Hepatocyte (in vitro differentiated cells): ENCODE measurements at regions not wholly inside any gene's neighbourhood (a gene's known extent, or its start where the extent isn't known, plus 50 kb on each side); places are given as distances from the start of the nearest gene placed in this dataset.

Experiments used
- DNase-seq: peaks from one replicate; pipeline ENCODE4 v3.0.0-alpha.2; 2016; ENCODE audit warnings: low spot score
- H2AFZ ChIP-seq: fragments of 200-600 bp; sonication (generic); 2 replicates; pipeline ENCODE4 v1.6.0; 2016; ENCODE audit warnings: antibody characterized with exemption, mild to moderate bottlenecking
- H3K27ac ChIP-seq: fragments of 200-600 bp; sonication (generic); 2 replicates; pipeline ENCODE4 v1.5.1; 2016; ENCODE audit warnings: mild to moderate bottlenecking
- H3K27me3 ChIP-seq: fragments of 200-600 bp; sonication (generic); 2 replicates; pipeline ENCODE4 v1.6.1; 2016
- H3K36me3 ChIP-seq: fragments of 200-600 bp; sonication (generic); replicated peaks from 2 replicates; pipeline ENCODE4 v1.5.1; 2016; ENCODE audit warnings: low read depth; ENCODE audit not compliant: insufficient read depth
- H3K4me1 ChIP-seq: fragments of 200-600 bp; sonication (generic); 2 replicates; pipeline ENCODE4 v1.5.1; 2016; ENCODE audit warnings: mild to moderate bottlenecking, moderate library complexity; ENCODE audit not compliant: insufficient read depth
- H3K4me2 ChIP-seq: fragments of 200-600 bp; sonication (generic); 2 replicates; pipeline ENCODE4 v1.6.0; 2016
- H3K4me3 ChIP-seq: fragments of 200-600 bp; sonication (generic); 2 replicates; pipeline ENCODE4 v1.5.1; 2016; ENCODE audit warnings: mild to moderate bottlenecking
- H3K79me2 ChIP-seq: fragments of 200-600 bp; sonication (generic); 2 replicates; pipeline ENCODE4 v1.6.0; 2017; ENCODE audit warnings: mild to moderate bottlenecking
- H3K9me2 ChIP-seq: fragments of 200-600 bp; sonication (generic); replicated peaks from 2 replicates; pipeline ENCODE4 v1.6.0; 2017; ENCODE audit warnings: mild to moderate bottlenecking; ENCODE audit not compliant: insufficient read depth
- H3K9me3 ChIP-seq: fragments of 200-600 bp; sonication (generic); 2 replicates; pipeline ENCODE4 v1.5.1; 2016; ENCODE audit warnings: low read depth, mild to moderate bottlenecking
- H4K20me1 ChIP-seq: fragments of 200-600 bp; sonication (generic); 2 replicates; pipeline ENCODE4 v1.6.0; 2016; ENCODE audit warnings: mild to moderate bottlenecking; ENCODE audit not compliant: insufficient read depth, poor library complexity, severe bottlenecking
- EZH2 ChIP-seq: fragments of 200-600 bp; sonication (generic); IDR thresholded peaks from 2 replicates; pipeline ENCODE4 v1.6.1; 2016; ENCODE audit warnings: antibody characterized with exemption, mild to moderate bottlenecking, borderline replicate concordance
- EZH2phosphoT487 ChIP-seq: fragments of 200-600 bp; sonication (generic); IDR thresholded peaks from one replicate; pipeline ENCODE4 v1.6.1; 2018; ENCODE audit warnings: antibody characterized with exemption, mild to moderate bottlenecking, low read depth, moderate library complexity; ENCODE audit not compliant: unreplicated experiment, severe bottlenecking
- WGBS: methylation state at CpG from one replicate; pipeline ENCODE4 v1.1.6; 2016; ENCODE audit warnings: low lambda C conversion rate; ENCODE audit errors: missing lambda C conversion rate; 5-methylcytosine and 5-hydroxymethylcytosine counted together
- TF ChIP-seq, protein P1 (sequence below): fragments of 200-600 bp; sonication (generic); IDR thresholded peaks from 2 replicates; pipeline ENCODE4 v1.5.1; 2016; ENCODE audit warnings: antibody characterized with exemption, mild to moderate bottlenecking; ENCODE audit not compliant: poor library complexity

GRCh38 chr9:19533373-19533772, 124.6 kb downstream of the ACER2 start:
- Histone ChIP-seq H3K9me3 (no peaks in the 10 kb centered on the region), H3K9me2 (no peaks in the 10 kb centered on the region), H3K4me1 (no peaks in the 10 kb centered on the region), H3K27me3 (no peaks in the 10 kb centered on the region), H4K20me1 (no peaks in the 10 kb centered on the region), H3K36me3 (no peaks in the 10 kb centered on the region), H3K4me3 (no peak overlapping the region), H3K27ac (no peak overlapping the region), H3K79me2 (no peaks in the 10 kb centered on the region), H3K4me2 (no peak overlapping the region), H2AFZ (no peak overlapping the region)
- no peak for DNase-seq
- 63% methylated on average over 3 of the region's 3 CpGs for WGBS
- TF ChIP-seq EZH2: no peak
- TF ChIP-seq, protein P1, sequence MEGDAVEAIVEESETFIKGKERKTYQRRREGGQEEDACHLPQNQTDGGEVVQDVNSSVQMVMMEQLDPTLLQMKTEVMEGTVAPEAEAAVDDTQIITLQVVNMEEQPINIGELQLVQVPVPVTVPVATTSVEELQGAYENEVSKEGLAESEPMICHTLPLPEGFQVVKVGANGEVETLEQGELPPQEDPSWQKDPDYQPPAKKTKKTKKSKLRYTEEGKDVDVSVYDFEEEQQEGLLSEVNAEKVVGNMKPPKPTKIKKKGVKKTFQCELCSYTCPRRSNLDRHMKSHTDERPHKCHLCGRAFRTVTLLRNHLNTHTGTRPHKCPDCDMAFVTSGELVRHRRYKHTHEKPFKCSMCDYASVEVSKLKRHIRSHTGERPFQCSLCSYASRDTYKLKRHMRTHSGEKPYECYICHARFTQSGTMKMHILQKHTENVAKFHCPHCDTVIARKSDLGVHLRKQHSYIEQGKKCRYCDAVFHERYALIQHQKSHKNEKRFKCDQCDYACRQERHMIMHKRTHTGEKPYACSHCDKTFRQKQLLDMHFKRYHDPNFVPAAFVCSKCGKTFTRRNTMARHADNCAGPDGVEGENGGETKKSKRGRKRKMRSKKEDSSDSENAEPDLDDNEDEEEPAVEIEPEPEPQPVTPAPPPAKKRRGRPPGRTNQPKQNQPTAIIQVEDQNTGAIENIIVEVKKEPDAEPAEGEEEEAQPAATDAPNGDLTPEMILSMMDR: no peak

DNA sequence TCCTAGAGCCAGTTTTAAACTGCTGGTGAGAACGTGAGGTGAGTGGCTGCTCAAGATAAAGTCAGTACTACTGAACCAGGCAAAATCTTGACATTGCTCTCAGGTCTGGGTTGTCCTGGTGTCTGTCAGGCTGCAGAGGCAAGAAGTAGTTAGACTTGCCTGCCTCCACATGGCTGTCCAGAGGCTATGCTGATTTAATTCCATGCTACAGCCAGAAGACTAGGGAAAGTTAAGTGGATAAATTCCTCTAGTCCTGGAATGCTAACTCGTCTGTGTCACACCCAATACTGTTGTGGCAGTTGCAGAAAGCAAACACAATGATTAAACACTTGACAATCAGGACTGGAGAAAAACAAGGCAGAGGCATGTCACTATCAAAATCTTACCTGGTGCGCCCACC, 118.9 kb downstream of the ACER2 start:
- no peak overlapping the region for H2AFZ ChIP-seq
- no peaks in the 10 kb centered on the region for H3K9me2 ChIP-seq
- TF ChIP-seq, protein P1: no peak
- TF ChIP-seq EZH2 (no peak), EZH2phosphoT487 (no peak)
- no peak overlapping the region for H3K4me2 ChIP-seq
- H3K36me3 ChIP-seq: no peaks in the 10 kb centered on the region
- no peaks in the 10 kb centered on the region for H3K79me2 ChIP-seq
- no peak overlapping the region for H3K4me3 ChIP-seq
- H3K27ac ChIP-seq: no peak overlapping the region
- no peaks in the 10 kb centered on the region for H3K9me3 ChIP-seq
- WGBS: 61% methylated on average over 3 of the region's 3 CpGs
- DNase-seq: no peak
- no peaks in the 10 kb centered on the region for H3K4me1 ChIP-seq
- H3K27me3 ChIP-seq: no peaks in the 10 kb centered on the region
- no peaks in the 10 kb centered on the region for H4K20me1 ChIP-seq

DNA sequence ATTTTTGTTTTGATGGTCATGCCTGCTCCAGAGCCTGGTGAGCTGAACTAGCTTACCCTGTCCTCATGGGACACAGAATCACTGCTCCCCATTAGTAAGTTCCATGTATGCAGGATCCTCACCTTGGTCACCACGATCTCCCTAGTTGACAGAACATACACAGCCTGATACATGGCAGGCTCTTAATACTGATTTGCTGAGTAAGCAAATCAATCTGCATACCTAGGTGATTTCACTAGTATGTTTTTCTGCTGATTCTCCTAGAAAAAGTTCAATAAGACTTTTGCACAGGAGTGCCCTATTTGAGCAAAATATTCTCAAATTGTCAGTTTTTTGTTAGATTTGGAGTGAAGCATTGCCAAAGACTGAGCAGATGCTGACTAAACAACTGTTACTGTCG, 113.7 kb downstream of the ACER2 start:
- TF ChIP-seq, protein P1: no peak
- no peak for TF ChIP-seq EZH2phosphoT487
- TF ChIP-seq EZH2: no peak
- H2AFZ ChIP-seq: no peak overlapping the region
- no peaks in the 10 kb centered on the region for H3K4me1 ChIP-seq
- WGBS: 74% methylated on average over 2 of the region's 2 CpGs
- no peaks in the 10 kb centered on the region for H3K79me2 ChIP-seq
- H4K20me1 ChIP-seq: no peaks in the 10 kb centered on the region
- no peaks in the 10 kb centered on the region for H3K27me3 ChIP-seq
- H3K9me3 ChIP-seq: no peaks in the 10 kb centered on the region
- H3K27ac ChIP-seq: no peak overlapping the region
- H3K9me2 ChIP-seq: no peaks in the 10 kb centered on the region
- no peak overlapping the region for H3K4me3 ChIP-seq
- no peak overlapping the region for H3K4me2 ChIP-seq
- no peak for DNase-seq
- H3K36me3 ChIP-seq: no peaks in the 10 kb centered on the region

- DNase-seq: no peak
- H3K9me2 ChIP-seq: no peaks in the 10 kb centered on the region
- H3K79me2 ChIP-seq: no peaks in the 10 kb centered on the region
- no peaks in the 10 kb centered on the region for H4K20me1 ChIP-seq
- 90% methylated on average over 2 of the region's 2 CpGs for WGBS
- H3K4me2 ChIP-seq: no peak overlapping the region
- no peaks in the 10 kb centered on the region for H3K9me3 ChIP-seq
- H2AFZ ChIP-seq: no peak overlapping the region
- H3K27me3 ChIP-seq: no peaks in the 10 kb centered on the region
- H3K4me1 ChIP-seq: no peaks in the 10 kb centered on the region
- H3K36me3 ChIP-seq: no peaks in the 10 kb centered on the region
- H3K27ac ChIP-seq: no peak overlapping the region
- TF ChIP-seq EZH2phosphoT487: no peak
- TF ChIP-seq EZH2: no peak
- TF ChIP-seq, protein P1: no peak
- no peak overlapping the region for H3K4me3 ChIP-seq
Observed at GRCh38 chr9:19521205-19521604, 112.4 kb downstream of the ACER2 start.
